ENCODE measurements at regions not wholly inside any gene's neighbourhood (a gene's known extent, or its start where the extent isn't known, plus 50 kb on each side); places are given as distances from the start of the nearest gene placed in this dataset.

DNA sequence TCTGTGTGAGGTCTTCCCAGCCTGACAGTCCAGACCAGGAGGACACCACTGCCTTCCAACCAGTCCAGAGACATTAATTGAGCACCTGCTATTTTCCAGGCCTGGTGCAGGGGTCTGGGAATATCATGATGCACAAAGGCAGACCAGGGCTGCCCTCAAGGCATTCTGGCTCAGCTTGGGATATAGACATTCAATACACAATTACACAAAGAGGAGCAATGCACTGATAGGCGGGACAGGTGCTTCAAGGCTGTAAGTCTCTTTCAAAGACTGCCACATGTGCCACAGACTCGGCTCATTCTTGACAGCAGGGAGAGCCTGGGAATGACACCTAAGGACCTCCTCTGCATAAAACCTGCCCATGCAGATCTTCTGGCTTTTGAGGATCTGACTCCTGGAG lies 158.6 kb downstream of the C5orf15 start:
- TF ChIP-seq EZH2 (IDR thresholded peaks at IDR 0.05) (no peak), POLR2AphosphoS5 (IDR thresholded peaks at IDR 0.05; ENCODE audit: borderline replicate concordance, low read depth, low read length) (no peak)
